GM23338 (cell line): ENCODE measurements at regions not wholly inside any gene's neighbourhood (a gene's known extent, or its start where the extent isn't known, plus 50 kb on each side); places are given as distances from the start of the nearest gene placed in this dataset.

Experiments
- ATAC-seq: fragments of 200-7000 bp; cut with Tn5 transposase; 3 replicates; pipeline ENCODE4 v1.9.1; 2020
- DNase-seq: peaks from one replicate; pipeline ENCODE4 v3.0.0-alpha.2; 2015; ENCODE audit warnings: low spot score
- H2AFZ ChIP-seq: fragments of 200-600 bp; sonication (generic); 2 replicates; pipeline ENCODE4 v1.8.0; 2016; ENCODE audit warnings: antibody characterized with exemption, mild to moderate bottlenecking, moderate library complexity
- H3F3A ChIP-seq: fragments of 200-600 bp; sonication (generic); replicated peaks from 2 replicates; pipeline ENCODE4 v1.8.0; 2017; ENCODE audit warnings: antibody characterized with exemption, mixed run types, low read depth
- H3K27ac ChIP-seq: fragments of 200-600 bp; sonication (generic); 2 replicates; pipeline ENCODE4 v1.6.1; 2016; ENCODE audit warnings: low read depth
- H3K27me3 ChIP-seq: fragments of 200-600 bp; sonication (generic); 2 replicates; pipeline ENCODE4 v1.8.0; 2016; ENCODE audit warnings: mild to moderate bottlenecking, mixed run types, moderate library complexity; ENCODE audit not compliant: insufficient read depth
- H3K36me3 ChIP-seq: fragments of 200-600 bp; sonication (generic); 2 replicates; pipeline ENCODE4 v1.8.0; 2016; ENCODE audit warnings: mild to moderate bottlenecking; ENCODE audit not compliant: insufficient read depth
- H3K4me1 ChIP-seq: fragments of 200-600 bp; sonication (generic); 2 replicates; pipeline ENCODE4 v1.8.0; 2016; ENCODE audit warnings: mild to moderate bottlenecking, moderate library complexity; ENCODE audit not compliant: insufficient read depth
- H3K4me2 ChIP-seq: fragments of 200-600 bp; sonication (generic); 2 replicates; pipeline ENCODE4 v1.7.1; 2017; ENCODE audit warnings: mixed run types
- H3K4me3 ChIP-seq: fragments of 200-600 bp; sonication (generic); 2 replicates; pipeline ENCODE4 v1.6.1; 2016; ENCODE audit warnings: mixed run types
- H3K79me2 ChIP-seq: fragments of 200-600 bp; sonication (generic); replicated peaks from 2 replicates; pipeline ENCODE4 v1.8.0; 2017; ENCODE audit warnings: mild to moderate bottlenecking; ENCODE audit not compliant: insufficient read depth
- H3K9me2 ChIP-seq: fragments of 200-600 bp; sonication (generic); 2 replicates; pipeline ENCODE4 v1.8.0; 2017; ENCODE audit not compliant: insufficient read depth
- H4K20me1 ChIP-seq: fragments of 200-600 bp; sonication (generic); replicated peaks from 2 replicates; pipeline ENCODE4 v1.8.0; 2017; ENCODE audit warnings: mild to moderate bottlenecking; ENCODE audit not compliant: insufficient read depth
- H3K27ac Mint-ChIP-seq: 2 replicates; pipeline ENCODE4 v1.8.0; 2020; ENCODE audit warnings: inconsistent platforms, mild to moderate bottlenecking, moderate library complexity, mixed read lengths
- H3K27me3 Mint-ChIP-seq: 3 replicates; pipeline ENCODE4 v1.8.0; 2022; ENCODE audit warnings: low read depth, mild to moderate bottlenecking, moderate library complexity, mixed read lengths, inconsistent platforms; ENCODE audit not compliant: insufficient read depth, poor library complexity
- H3K36me3 Mint-ChIP-seq: 3 replicates; pipeline ENCODE4 v1.8.0; 2021; ENCODE audit warnings: low read depth, mild to moderate bottlenecking, inconsistent platforms, moderate library complexity, mixed read lengths
- H3K4me1 Mint-ChIP-seq: 3 replicates; pipeline ENCODE4 v1.8.0; 2020; ENCODE audit warnings: mild to moderate bottlenecking, inconsistent platforms, mixed read lengths
- H3K4me3 Mint-ChIP-seq: 3 replicates; pipeline ENCODE4 v1.8.0; 2021; ENCODE audit warnings: moderate library complexity, mild to moderate bottlenecking, inconsistent platforms, mixed read lengths
- H3K9me3 Mint-ChIP-seq: 3 replicates; pipeline ENCODE4 v1.8.0; 2020; ENCODE audit warnings: moderate library complexity, mild to moderate bottlenecking, inconsistent platforms, mixed read lengths
- CREB1 ChIP-seq: fragments of 250-450 bp; sonication (Bioruptor Pico); IDR thresholded peaks from 2 replicates; pipeline ENCODE4 v1.5.0; 2020; ENCODE audit warnings: low read depth, mild to moderate bottlenecking, moderate library complexity
- CTCF ChIP-seq, 2 experiments: fragments of 200-600 bp in 1 of 2; sonication (generic) in 1 of 2; conservative IDR thresholded peaks; 2 replicates each; pipeline versions ENCODE4 v1.5.1 to v1.6.1; 2016 to 2017; ENCODE audit warnings: antibody characterized with exemption in 2 of 2, low read depth in 2 of 2, mild to moderate bottlenecking in 2 of 2, moderate library complexity in 1 of 2
- ETS1 ChIP-seq: IDR thresholded peaks from 2 replicates; pipeline ENCODE4 v1.6.1; 2016; ENCODE audit warnings: antibody characterized with exemption
- EZH2 ChIP-seq: fragments of 200-600 bp; sonication (generic); IDR thresholded peaks from one replicate; pipeline ENCODE4 v1.8.0; 2017; ENCODE audit warnings: antibody characterized with exemption, mild to moderate bottlenecking, low read depth; ENCODE audit not compliant: unreplicated experiment
- EZH2phosphoT487 ChIP-seq: fragments of 200-600 bp; sonication (generic); IDR thresholded peaks from one replicate; pipeline ENCODE4 v1.8.1; 2018; ENCODE audit warnings: antibody characterized with exemption; ENCODE audit not compliant: unreplicated experiment
- JUNB ChIP-seq: IDR thresholded peaks from one replicate; pipeline ENCODE4 v1.6.1; 2016; ENCODE audit warnings: antibody characterized with exemption; ENCODE audit not compliant: unreplicated experiment
- NANOG ChIP-seq: IDR thresholded peaks from 2 replicates; pipeline ENCODE4 v1.6.1; 2016; ENCODE audit warnings: antibody characterized with exemption, borderline replicate concordance
- POLR2AphosphoS5 ChIP-seq: IDR thresholded peaks from 2 replicates; pipeline ENCODE4 v1.6.1; 2016; ENCODE audit warnings: antibody characterized with exemption, low read depth
- REST ChIP-seq: IDR thresholded peaks from one replicate; pipeline ENCODE4 v1.6.1; 2018; ENCODE audit warnings: antibody characterized with exemption; ENCODE audit not compliant: unreplicated experiment
- STAT1 ChIP-seq: IDR thresholded peaks from one replicate; pipeline ENCODE4 v1.6.1; 2016; ENCODE audit warnings: antibody characterized with exemption; ENCODE audit not compliant: unreplicated experiment
- ZNF114 ChIP-seq: fragments of 250-450 bp; sonication (Bioruptor Pico); IDR thresholded peaks from 2 replicates; pipeline ENCODE4 v1.5.0; 2020; ENCODE audit warnings: mild to moderate bottlenecking, moderate library complexity
- ZNF331 ChIP-seq: fragments of 250-450 bp; sonication (Bioruptor Pico); IDR thresholded peaks from 2 replicates; pipeline ENCODE4 v1.5.0; 2020; ENCODE audit warnings: low read depth, mild to moderate bottlenecking, moderate library complexity
- ZNF462 ChIP-seq: fragments of 250-450 bp; sonication (Bioruptor Pico); IDR thresholded peaks from 2 replicates; pipeline ENCODE4 v1.5.0; 2020; ENCODE audit warnings: mild to moderate bottlenecking, moderate library complexity

GRCh38 chr2:122319539-122320132 is 564.2 kb downstream of the TSN start:
- Histone ChIP-seq H3K4me2 (no peak overlapping the region), H3K27me3 (no peaks in the 10 kb centered on the region), H3K4me3 (no peak overlapping the region), H3K79me2 (no peaks in the 10 kb centered on the region), H3K27ac (no peak overlapping the region), H3K9me2 (peaks cover 12% of the 10 kb centered on the region; the same call in 1 of the 2 replicates), H3K4me1 (no peaks in the 10 kb centered on the region), H3K36me3 (no peaks in the 10 kb centered on the region; the same call in 1 of the 2 replicates), H2AFZ (no peak overlapping the region), H4K20me1 (no peaks in the 10 kb centered on the region), H3F3A (no peaks in the 10 kb centered on the region)
- TF ChIP-seq POLR2AphosphoS5: no peak
- no peak for TF ChIP-seq ZNF462
- no peak for TF ChIP-seq ETS1
- TF ChIP-seq ZNF331 (CRISPR knock-in tag): no peak
- no peak for TF ChIP-seq CREB1
- no peak for TF ChIP-seq REST
- no peak for TF ChIP-seq JUNB
- TF ChIP-seq CTCF (conservative IDR thresholded peaks at IDR 0.05; ENCODE audit: low read depth in 2 of 2): no peak
- TF ChIP-seq NANOG: no peak
- TF ChIP-seq EZH2phosphoT487: no peak
- no peak for TF ChIP-seq ZNF114 (CRISPR knock-in tag)
- no peak for TF ChIP-seq EZH2
- no peak for TF ChIP-seq STAT1
- no peaks in the 10 kb centered on the region; the same call in 2 of the 3 replicates for H3K9me3 Mint-ChIP-seq
- ATAC-seq (no peak), DNase-seq (no peak)
- H3K27ac Mint-ChIP-seq: no peak overlapping the region
- no peaks in the 10 kb centered on the region for H3K36me3 Mint-ChIP-seq
- peaks cover 3% of the 10 kb centered on the region for H3K27me3 Mint-ChIP-seq
- H3K4me3 Mint-ChIP-seq: no peak overlapping the region
- no peaks in the 10 kb centered on the region for H3K4me1 Mint-ChIP-seq
